Activated CD4-positive, alpha-beta T cell treated with anti-CD3 and anti-CD28 coated beads, Interleukin-2, amount 10 ng/mL, durations not matched to agents 24 days and 14 days (primary cell): ENCODE measurements at regions not wholly inside any gene's neighbourhood (a gene's known extent, or its start where the extent isn't known, plus 50 kb on each side); places are given as distances from the start of the nearest gene placed in this dataset.

Source experiments
- DNase-seq: peaks from one replicate; pipeline ENCODE4 v3.0.0; 2022
- H3K27ac Mint-ChIP-seq: one replicate; pipeline ENCODE4 v1.8.0; 2022; ENCODE audit warnings: mild to moderate bottlenecking, mixed read lengths
- H3K27me3 Mint-ChIP-seq: one replicate; pipeline ENCODE4 v1.8.0; 2022; ENCODE audit warnings: mixed read lengths
- H3K36me3 Mint-ChIP-seq: one replicate; pipeline ENCODE4 v1.8.0; 2022; ENCODE audit warnings: low read depth, mild to moderate bottlenecking, mixed read lengths
- H3K4me1 Mint-ChIP-seq: one replicate; pipeline ENCODE4 v1.8.0; 2021; ENCODE audit warnings: mixed read lengths
- H3K4me3 Mint-ChIP-seq: one replicate; pipeline ENCODE4 v1.8.0; 2022; ENCODE audit warnings: mild to moderate bottlenecking, moderate library complexity, mixed read lengths
- H3K9me3 Mint-ChIP-seq: one replicate; pipeline ENCODE4 v1.8.0; 2021; ENCODE audit warnings: mixed read lengths
- intact Hi-C: fragments of 100-400 bp; cut with micrococcal nuclease; formaldehyde crosslinking; loops from one replicate; pipeline ENCODE4 v1.15.1; 2023

GRCh38 chr5:74073257-74073656, 447.3 kb downstream of the ARHGEF28 start:
- intact Hi-C loops, result no loop called here
- Mint-ChIP-seq H3K4me1 (no peaks in the 10 kb centered on the region), H3K4me3 (no peak overlapping the region), H3K36me3 (no peaks in the 10 kb centered on the region), H3K9me3 (no peaks in the 10 kb centered on the region), H3K27ac (no peak overlapping the region), H3K27me3 (no peaks in the 10 kb centered on the region)
- no peak for DNase-seq

GRCh38 chr5:74072646-74073045, 446.6 kb downstream of the ARHGEF28 start:
- Mint-ChIP-seq H3K27ac (no peak overlapping the region), H3K4me1 (no peaks in the 10 kb centered on the region), H3K36me3 (no peaks in the 10 kb centered on the region), H3K27me3 (no peaks in the 10 kb centered on the region), H3K4me3 (no peak overlapping the region), H3K9me3 (no peaks in the 10 kb centered on the region)
- intact Hi-C loops, result no loop called here
- no peak for DNase-seq

- no peaks in the 10 kb centered on the region for H3K27me3 Mint-ChIP-seq
- intact Hi-C loops, result no loop called here
- no peaks in the 10 kb centered on the region for H3K36me3 Mint-ChIP-seq
- no peak for DNase-seq
- no peaks in the 10 kb centered on the region for H3K4me1 Mint-ChIP-seq
- no peaks in the 10 kb centered on the region for H3K9me3 Mint-ChIP-seq
- H3K4me3 Mint-ChIP-seq, result no peak overlapping the region
- H3K27ac Mint-ChIP-seq, result no peak overlapping the region
These were observed 444.8 kb downstream of the ARHGEF28 start for GRCh38 chr5:74070766-74071165.

- Mint-ChIP-seq H3K36me3 (no peaks in the 10 kb centered on the region), H3K4me3 (no peak overlapping the region), H3K9me3 (no peaks in the 10 kb centered on the region), H3K4me1 (no peaks in the 10 kb centered on the region), H3K27ac (no peak overlapping the region), H3K27me3 (no peaks in the 10 kb centered on the region)
- no peak for DNase-seq
- intact Hi-C loops, result no loop called here
These were observed 443.7 kb downstream of the ARHGEF28 start for GRCh38 chr5:74069741-74070140.

GRCh38 chr5:74067748-74068541, 441.9 kb downstream of the ARHGEF28 start:
- H3K27me3 Mint-ChIP-seq, result no peaks in the 10 kb centered on the region
- no peaks in the 10 kb centered on the region for H3K4me1 Mint-ChIP-seq

GRCh38 chr5:74064911-74065310, 438.9 kb downstream of the ARHGEF28 start:
- H3K36me3 Mint-ChIP-seq, result no peaks in the 10 kb centered on the region
- H3K27ac Mint-ChIP-seq, result no peak overlapping the region

More at GRCh38 chr5:74067748-74068541, 441.9 kb downstream of the ARHGEF28 start:
- intact Hi-C loops, result no loop called here
- no peak for DNase-seq
- no peak overlapping the region for H3K27ac Mint-ChIP-seq
- no peaks in the 10 kb centered on the region for H3K36me3 Mint-ChIP-seq
- H3K9me3 Mint-ChIP-seq, result no peaks in the 10 kb centered on the region
- H3K4me3 Mint-ChIP-seq, result no peak overlapping the region

GRCh38 chr5:74064225-74064624, 438.2 kb downstream of the ARHGEF28 start:
- Mint-ChIP-seq H3K27me3 (peaks cover 2% of the 10 kb centered on the region), H3K27ac (no peak overlapping the region), H3K4me1 (no peaks in the 10 kb centered on the region), H3K36me3 (no peaks in the 10 kb centered on the region), H3K4me3 (no peak overlapping the region), H3K9me3 (no peaks in the 10 kb centered on the region)
- intact Hi-C loops, result no loop called here
- no peak for DNase-seq

More at GRCh38 chr5:74064911-74065310, 438.9 kb downstream of the ARHGEF28 start:
- DNase-seq, result no peak
- H3K4me3 Mint-ChIP-seq, result no peak overlapping the region
- no peaks in the 10 kb centered on the region for H3K4me1 Mint-ChIP-seq
- no peaks in the 10 kb centered on the region for H3K27me3 Mint-ChIP-seq
- intact Hi-C loops, result no loop called here
- no peaks in the 10 kb centered on the region for H3K9me3 Mint-ChIP-seq

GRCh38 chr5:74063821-74064220, 437.8 kb downstream of the ARHGEF28 start:
- no peaks in the 10 kb centered on the region for H3K36me3 Mint-ChIP-seq
- peaks cover 2% of the 10 kb centered on the region for H3K27me3 Mint-ChIP-seq
- no peaks in the 10 kb centered on the region for H3K4me1 Mint-ChIP-seq
- no peaks in the 10 kb centered on the region for H3K9me3 Mint-ChIP-seq
- intact Hi-C loops, result no loop called here
- DNase-seq, result no peak
- no peak overlapping the region for H3K27ac Mint-ChIP-seq
- H3K4me3 Mint-ChIP-seq, result no peak overlapping the region

- no peaks in the 10 kb centered on the region for H3K36me3 Mint-ChIP-seq
- H3K27ac Mint-ChIP-seq, result no peak overlapping the region
- H3K27me3 Mint-ChIP-seq, result peaks cover 2% of the 10 kb centered on the region
- no peaks in the 10 kb centered on the region for H3K4me1 Mint-ChIP-seq
- no peak overlapping the region for H3K4me3 Mint-ChIP-seq
- intact Hi-C loops, result no loop called here
- no peaks in the 10 kb centered on the region for H3K9me3 Mint-ChIP-seq
- no peak for DNase-seq
These were observed 437.4 kb downstream of the ARHGEF28 start for GRCh38 chr5:74063346-74063745.

GRCh38 chr5:74061292-74061691, 435.3 kb downstream of the ARHGEF28 start:
- H3K4me3 Mint-ChIP-seq, result no peak overlapping the region
- no peaks in the 10 kb centered on the region for H3K4me1 Mint-ChIP-seq
- H3K27ac Mint-ChIP-seq, result no peak overlapping the region
- DNase-seq, result no peak
- intact Hi-C loops, result no loop called here
- H3K9me3 Mint-ChIP-seq, result no peaks in the 10 kb centered on the region
- no peaks in the 10 kb centered on the region for H3K36me3 Mint-ChIP-seq
- peaks cover 4% of the 10 kb centered on the region for H3K27me3 Mint-ChIP-seq

GRCh38 chr5:74059706-74060105, 433.7 kb downstream of the ARHGEF28 start:
- intact Hi-C loops, result loop anchor here (10.0 kb wide), 1 partner anchor 155 kb away; no protein-coding TSS in a partner anchor
- Mint-ChIP-seq H3K27me3 (peaks cover 7% of the 10 kb centered on the region), H3K4me3 (no peak overlapping the region), H3K27ac (no peak overlapping the region), H3K9me3 (no peaks in the 10 kb centered on the region), H3K4me1 (no peaks in the 10 kb centered on the region), H3K36me3 (no peaks in the 10 kb centered on the region)
- no peak for DNase-seq

GRCh38 chr5:74056789-74057164, 430.8 kb downstream of the ARHGEF28 start:
- Mint-ChIP-seq H3K4me3 (no peak overlapping the region), H3K9me3 (no peaks in the 10 kb centered on the region), H3K36me3 (no peaks in the 10 kb centered on the region), H3K27ac (no peak overlapping the region), H3K27me3 (peaks cover 7% of the 10 kb centered on the region), H3K4me1 (no peaks in the 10 kb centered on the region)
- DNase-seq, result no peak
- intact Hi-C loops, result loop anchor here (10.0 kb wide), 1 partner anchor 152 kb away; no protein-coding TSS in a partner anchor

- H3K9me3 Mint-ChIP-seq, result no peaks in the 10 kb centered on the region
- H3K4me3 Mint-ChIP-seq, result no peak overlapping the region
- intact Hi-C loops, result loop anchor here (10.0 kb wide), 1 partner anchor 151 kb away; no protein-coding TSS in a partner anchor
- H3K4me1 Mint-ChIP-seq, result no peaks in the 10 kb centered on the region
- no peak overlapping the region for H3K27ac Mint-ChIP-seq
- no peak for DNase-seq
- peaks cover 7% of the 10 kb centered on the region for H3K27me3 Mint-ChIP-seq
- H3K36me3 Mint-ChIP-seq, result no peaks in the 10 kb centered on the region
These were observed 430.3 kb downstream of the ARHGEF28 start for GRCh38 chr5:74056107-74056788.

GRCh38 chr5:74055486-74056106, 429.6 kb downstream of the ARHGEF28 start:
- intact Hi-C loops, result loop anchor here (10.0 kb wide), 1 partner anchor 151 kb away; no protein-coding TSS in a partner anchor
- Mint-ChIP-seq H3K4me1 (no peaks in the 10 kb centered on the region), H3K27me3 (peaks cover 7% of the 10 kb centered on the region), H3K27ac (no peak overlapping the region), H3K36me3 (no peaks in the 10 kb centered on the region), H3K9me3 (no peaks in the 10 kb centered on the region), H3K4me3 (no peak overlapping the region)
- DNase-seq, result no peak
